ENCODE measurements at regions not wholly inside any gene's neighbourhood (a gene's known extent, or its start where the extent isn't known, plus 50 kb on each side); places are given as distances from the start of the nearest gene placed in this dataset.

- TF ChIP-seq, protein P1, sequence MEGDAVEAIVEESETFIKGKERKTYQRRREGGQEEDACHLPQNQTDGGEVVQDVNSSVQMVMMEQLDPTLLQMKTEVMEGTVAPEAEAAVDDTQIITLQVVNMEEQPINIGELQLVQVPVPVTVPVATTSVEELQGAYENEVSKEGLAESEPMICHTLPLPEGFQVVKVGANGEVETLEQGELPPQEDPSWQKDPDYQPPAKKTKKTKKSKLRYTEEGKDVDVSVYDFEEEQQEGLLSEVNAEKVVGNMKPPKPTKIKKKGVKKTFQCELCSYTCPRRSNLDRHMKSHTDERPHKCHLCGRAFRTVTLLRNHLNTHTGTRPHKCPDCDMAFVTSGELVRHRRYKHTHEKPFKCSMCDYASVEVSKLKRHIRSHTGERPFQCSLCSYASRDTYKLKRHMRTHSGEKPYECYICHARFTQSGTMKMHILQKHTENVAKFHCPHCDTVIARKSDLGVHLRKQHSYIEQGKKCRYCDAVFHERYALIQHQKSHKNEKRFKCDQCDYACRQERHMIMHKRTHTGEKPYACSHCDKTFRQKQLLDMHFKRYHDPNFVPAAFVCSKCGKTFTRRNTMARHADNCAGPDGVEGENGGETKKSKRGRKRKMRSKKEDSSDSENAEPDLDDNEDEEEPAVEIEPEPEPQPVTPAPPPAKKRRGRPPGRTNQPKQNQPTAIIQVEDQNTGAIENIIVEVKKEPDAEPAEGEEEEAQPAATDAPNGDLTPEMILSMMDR (IDR thresholded peaks at IDR 0.05), result no peak
- TF ChIP-seq EZH2 (IDR thresholded peaks at IDR 0.05; ENCODE audit: borderline replicate concordance, insufficient read depth, low read depth, low read length, poor library complexity, severe bottlenecking), result no peak
Measured at GRCh38 chr21:25062061-25062460, 545.2 kb downstream of the MRPL39 start.

Measured in B cell (primary cell).